ENCODE measurements at regions not wholly inside any gene's neighbourhood (a gene's known extent, or its start where the extent isn't known, plus 50 kb on each side); places are given as distances from the start of the nearest gene placed in this dataset.

DNA sequence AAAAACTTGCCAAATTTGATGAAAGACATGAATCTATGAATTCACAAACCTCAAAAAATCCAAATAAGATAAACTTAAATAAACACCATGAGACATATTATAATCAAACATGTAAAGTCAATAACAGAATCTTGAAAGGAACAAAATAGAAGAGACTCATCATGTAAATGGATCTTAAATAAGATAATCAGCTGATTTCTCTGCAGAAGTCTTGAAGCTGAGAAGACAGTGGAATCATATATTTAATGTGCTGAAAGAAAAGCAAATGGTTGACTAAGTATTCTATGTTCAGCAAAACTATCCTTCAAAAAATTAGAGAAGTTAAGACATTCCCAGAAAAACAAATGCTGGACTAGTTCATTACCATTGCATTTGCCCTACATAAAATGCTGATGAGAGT is 215.7 kb upstream of the SPIN4 start (continued):
- TF ChIP-seq, protein P1, sequence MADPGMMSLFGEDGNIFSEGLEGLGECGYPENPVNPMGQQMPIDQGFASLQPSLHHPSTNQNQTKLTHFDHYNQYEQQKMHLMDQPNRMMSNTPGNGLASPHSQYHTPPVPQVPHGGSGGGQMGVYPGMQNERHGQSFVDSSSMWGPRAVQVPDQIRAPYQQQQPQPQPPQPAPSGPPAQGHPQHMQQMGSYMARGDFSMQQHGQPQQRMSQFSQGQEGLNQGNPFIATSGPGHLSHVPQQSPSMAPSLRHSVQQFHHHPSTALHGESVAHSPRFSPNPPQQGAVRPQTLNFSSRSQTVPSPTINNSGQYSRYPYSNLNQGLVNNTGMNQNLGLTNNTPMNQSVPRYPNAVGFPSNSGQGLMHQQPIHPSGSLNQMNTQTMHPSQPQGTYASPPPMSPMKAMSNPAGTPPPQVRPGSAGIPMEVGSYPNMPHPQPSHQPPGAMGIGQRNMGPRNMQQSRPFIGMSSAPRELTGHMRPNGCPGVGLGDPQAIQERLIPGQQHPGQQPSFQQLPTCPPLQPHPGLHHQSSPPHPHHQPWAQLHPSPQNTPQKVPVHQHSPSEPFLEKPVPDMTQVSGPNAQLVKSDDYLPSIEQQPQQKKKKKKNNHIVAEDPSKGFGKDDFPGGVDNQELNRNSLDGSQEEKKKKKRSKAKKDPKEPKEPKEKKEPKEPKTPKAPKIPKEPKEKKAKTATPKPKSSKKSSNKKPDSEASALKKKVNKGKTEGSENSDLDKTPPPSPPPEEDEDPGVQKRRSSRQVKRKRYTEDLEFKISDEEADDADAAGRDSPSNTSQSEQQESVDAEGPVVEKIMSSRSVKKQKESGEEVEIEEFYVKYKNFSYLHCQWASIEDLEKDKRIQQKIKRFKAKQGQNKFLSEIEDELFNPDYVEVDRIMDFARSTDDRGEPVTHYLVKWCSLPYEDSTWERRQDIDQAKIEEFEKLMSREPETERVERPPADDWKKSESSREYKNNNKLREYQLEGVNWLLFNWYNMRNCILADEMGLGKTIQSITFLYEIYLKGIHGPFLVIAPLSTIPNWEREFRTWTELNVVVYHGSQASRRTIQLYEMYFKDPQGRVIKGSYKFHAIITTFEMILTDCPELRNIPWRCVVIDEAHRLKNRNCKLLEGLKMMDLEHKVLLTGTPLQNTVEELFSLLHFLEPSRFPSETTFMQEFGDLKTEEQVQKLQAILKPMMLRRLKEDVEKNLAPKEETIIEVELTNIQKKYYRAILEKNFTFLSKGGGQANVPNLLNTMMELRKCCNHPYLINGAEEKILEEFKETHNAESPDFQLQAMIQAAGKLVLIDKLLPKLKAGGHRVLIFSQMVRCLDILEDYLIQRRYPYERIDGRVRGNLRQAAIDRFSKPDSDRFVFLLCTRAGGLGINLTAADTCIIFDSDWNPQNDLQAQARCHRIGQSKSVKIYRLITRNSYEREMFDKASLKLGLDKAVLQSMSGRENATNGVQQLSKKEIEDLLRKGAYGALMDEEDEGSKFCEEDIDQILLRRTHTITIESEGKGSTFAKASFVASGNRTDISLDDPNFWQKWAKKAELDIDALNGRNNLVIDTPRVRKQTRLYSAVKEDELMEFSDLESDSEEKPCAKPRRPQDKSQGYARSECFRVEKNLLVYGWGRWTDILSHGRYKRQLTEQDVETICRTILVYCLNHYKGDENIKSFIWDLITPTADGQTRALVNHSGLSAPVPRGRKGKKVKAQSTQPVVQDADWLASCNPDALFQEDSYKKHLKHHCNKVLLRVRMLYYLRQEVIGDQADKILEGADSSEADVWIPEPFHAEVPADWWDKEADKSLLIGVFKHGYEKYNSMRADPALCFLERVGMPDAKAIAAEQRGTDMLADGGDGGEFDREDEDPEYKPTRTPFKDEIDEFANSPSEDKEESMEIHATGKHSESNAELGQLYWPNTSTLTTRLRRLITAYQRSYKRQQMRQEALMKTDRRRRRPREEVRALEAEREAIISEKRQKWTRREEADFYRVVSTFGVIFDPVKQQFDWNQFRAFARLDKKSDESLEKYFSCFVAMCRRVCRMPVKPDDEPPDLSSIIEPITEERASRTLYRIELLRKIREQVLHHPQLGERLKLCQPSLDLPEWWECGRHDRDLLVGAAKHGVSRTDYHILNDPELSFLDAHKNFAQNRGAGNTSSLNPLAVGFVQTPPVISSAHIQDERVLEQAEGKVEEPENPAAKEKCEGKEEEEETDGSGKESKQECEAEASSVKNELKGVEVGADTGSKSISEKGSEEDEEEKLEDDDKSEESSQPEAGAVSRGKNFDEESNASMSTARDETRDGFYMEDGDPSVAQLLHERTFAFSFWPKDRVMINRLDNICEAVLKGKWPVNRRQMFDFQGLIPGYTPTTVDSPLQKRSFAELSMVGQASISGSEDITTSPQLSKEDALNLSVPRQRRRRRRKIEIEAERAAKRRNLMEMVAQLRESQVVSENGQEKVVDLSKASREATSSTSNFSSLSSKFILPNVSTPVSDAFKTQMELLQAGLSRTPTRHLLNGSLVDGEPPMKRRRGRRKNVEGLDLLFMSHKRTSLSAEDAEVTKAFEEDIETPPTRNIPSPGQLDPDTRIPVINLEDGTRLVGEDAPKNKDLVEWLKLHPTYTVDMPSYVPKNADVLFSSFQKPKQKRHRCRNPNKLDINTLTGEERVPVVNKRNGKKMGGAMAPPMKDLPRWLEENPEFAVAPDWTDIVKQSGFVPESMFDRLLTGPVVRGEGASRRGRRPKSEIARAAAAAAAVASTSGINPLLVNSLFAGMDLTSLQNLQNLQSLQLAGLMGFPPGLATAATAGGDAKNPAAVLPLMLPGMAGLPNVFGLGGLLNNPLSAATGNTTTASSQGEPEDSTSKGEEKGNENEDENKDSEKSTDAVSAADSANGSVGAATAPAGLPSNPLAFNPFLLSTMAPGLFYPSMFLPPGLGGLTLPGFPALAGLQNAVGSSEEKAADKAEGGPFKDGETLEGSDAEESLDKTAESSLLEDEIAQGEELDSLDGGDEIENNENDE (IDR thresholded peaks at IDR 0.05; ENCODE audit: insufficient replicate concordance, low read length): no peak
- TF ChIP-seq ASH2L (IDR thresholded peaks at IDR 0.05; ENCODE audit: low read length) (no peak), GABPA (IDR thresholded peaks at IDR 0.05; ENCODE audit: borderline replicate concordance, insufficient read depth, low read length) (no peak)
